ENCODE measurements at regions not wholly inside any gene's neighbourhood (a gene's known extent, or its start where the extent isn't known, plus 50 kb on each side); places are given as distances from the start of the nearest gene placed in this dataset.

- DNase-seq: peak; percentile 61 to 77
Measured at GRCh38 chr6:144585217-144585814, 300.2 kb downstream of the UTRN start.

GRCh38 chr6:144586986-144587385 lies 301.9 kb downstream of the UTRN start:
- no peak for DNase-seq

GRCh38 chr6:144588697-144589325 lies 303.7 kb downstream of the UTRN start:
- DNase-seq: no peak

- DNase-seq: no peak
Measured at GRCh38 chr6:144590532-144590931, 305.4 kb downstream of the UTRN start.

- no peak for DNase-seq
Measured at GRCh38 chr6:144593392-144593791, 308.3 kb downstream of the UTRN start.

- DNase-seq: no peak
Measured at GRCh38 chr6:144594585-144594984, 309.4 kb downstream of the UTRN start.

GRCh38 chr6:144595266-144595665 lies 310.1 kb downstream of the UTRN start:
- no peak for DNase-seq

GRCh38 chr6:144597511-144597910 lies 312.4 kb downstream of the UTRN start:
- DNase-seq: no peak

- no peak for DNase-seq
Measured at GRCh38 chr6:144599615-144600014, 314.5 kb downstream of the UTRN start.

GRCh38 chr6:144601221-144601620 lies 316.1 kb downstream of the UTRN start:
- no peak for DNase-seq

- no peak for DNase-seq
Measured at GRCh38 chr6:144602523-144603180, 317.5 kb downstream of the UTRN start.

GRCh38 chr6:144606083-144606482 lies 320.9 kb downstream of the UTRN start:
- DNase-seq: no peak

- no peak for DNase-seq
Measured at GRCh38 chr6:144607998-144608735, 323.0 kb downstream of the UTRN start.

GRCh38 chr6:144612811-144613210 lies 327.7 kb downstream of the UTRN start:
- no peak for DNase-seq

GRCh38 chr6:144613859-144614258 lies 328.7 kb downstream of the UTRN start:
- no peak for DNase-seq

- DNase-seq: no peak
Measured at GRCh38 chr6:144615870-144616269, 330.7 kb downstream of the UTRN start.

GRCh38 chr6:144617191-144617590 lies 332.1 kb downstream of the UTRN start:
- DNase-seq: no peak

GRCh38 chr6:144617708-144618107 lies 332.6 kb downstream of the UTRN start:
- DNase-seq: no peak

GRCh38 chr6:144619966-144620365 lies 334.8 kb downstream of the UTRN start:
- no peak for DNase-seq

- no peak for DNase-seq
Measured at GRCh38 chr6:144621332-144621731, 336.2 kb downstream of the UTRN start.

- DNase-seq: no peak
Measured at GRCh38 chr6:144624246-144624645, 339.1 kb downstream of the UTRN start.

- no peak for DNase-seq
Measured at GRCh38 chr6:144624716-144625115, 339.6 kb downstream of the UTRN start.

GRCh38 chr6:144630857-144631256 lies 345.7 kb downstream of the UTRN start:
- DNase-seq: no peak

- no peak for DNase-seq
Measured at GRCh38 chr6:144632266-144632665, 347.1 kb downstream of the UTRN start.

Data from AML-193 (cell line).